ENCODE measurements at regions not wholly inside any gene's neighbourhood (a gene's known extent, or its start where the extent isn't known, plus 50 kb on each side); places are given as distances from the start of the nearest gene placed in this dataset.

- TF ChIP-seq, protein P1, sequence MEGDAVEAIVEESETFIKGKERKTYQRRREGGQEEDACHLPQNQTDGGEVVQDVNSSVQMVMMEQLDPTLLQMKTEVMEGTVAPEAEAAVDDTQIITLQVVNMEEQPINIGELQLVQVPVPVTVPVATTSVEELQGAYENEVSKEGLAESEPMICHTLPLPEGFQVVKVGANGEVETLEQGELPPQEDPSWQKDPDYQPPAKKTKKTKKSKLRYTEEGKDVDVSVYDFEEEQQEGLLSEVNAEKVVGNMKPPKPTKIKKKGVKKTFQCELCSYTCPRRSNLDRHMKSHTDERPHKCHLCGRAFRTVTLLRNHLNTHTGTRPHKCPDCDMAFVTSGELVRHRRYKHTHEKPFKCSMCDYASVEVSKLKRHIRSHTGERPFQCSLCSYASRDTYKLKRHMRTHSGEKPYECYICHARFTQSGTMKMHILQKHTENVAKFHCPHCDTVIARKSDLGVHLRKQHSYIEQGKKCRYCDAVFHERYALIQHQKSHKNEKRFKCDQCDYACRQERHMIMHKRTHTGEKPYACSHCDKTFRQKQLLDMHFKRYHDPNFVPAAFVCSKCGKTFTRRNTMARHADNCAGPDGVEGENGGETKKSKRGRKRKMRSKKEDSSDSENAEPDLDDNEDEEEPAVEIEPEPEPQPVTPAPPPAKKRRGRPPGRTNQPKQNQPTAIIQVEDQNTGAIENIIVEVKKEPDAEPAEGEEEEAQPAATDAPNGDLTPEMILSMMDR (conservative IDR thresholded peaks at IDR 0.05; ENCODE audit: low read depth, low read length), result no peak
- no peak for TF ChIP-seq CEBPB (IDR thresholded peaks at IDR 0.05; ENCODE audit: low read depth, low read length)
- no peak for TF ChIP-seq RCOR1 (IDR thresholded peaks at IDR 0.05; ENCODE audit: insufficient replicate concordance, low read length)
Measured at GRCh38 chr7:69518705-69519077, 79.6 kb upstream of the AUTS2 start.

Measured in IMR-90 (cell line).